ENCODE measurements at regions not wholly inside any gene's neighbourhood (a gene's known extent, or its start where the extent isn't known, plus 50 kb on each side); places are given as distances from the start of the nearest gene placed in this dataset.
A peak's percentile ranks its signal among the peaks of the same experiment; 100 is the strongest.
"Not testable (repeated sequence)": the region's sequence is repeated elsewhere in the genome, so short reads cannot be mapped to it uniquely, and the experiment has no call there.

- H3K9me1 ChIP-seq (replicated peaks; ENCODE audit: control insufficient read depth, extremely low read depth, insufficient read depth, low read length); DNase-seq (ENCODE audit: low read depth, low spot score); CTCF ChIA-PET; H3K27me3 ChIP-seq (ENCODE audit: control insufficient read depth in 2 of 2, insufficient read depth in 2 of 2, low read length in 2 of 2); H2AFZ ChIP-seq (ENCODE audit: low read depth, low read length); H3K9me3 ChIP-seq (replicated peaks; ENCODE audit: control insufficient read depth, insufficient read depth, low read length); dilution Hi-C loops (cut with MboI; ENCODE audit: extremely low pct_ligation_motif_present, low sequenced_read_pairs); H3K4me2 ChIP-seq (ENCODE audit: insufficient read depth, low read length); H3K4me3 ChIP-seq (replicated peaks in 1 of 3; ENCODE audit: insufficient read depth in 1 of 3, low read depth in 1 of 3, low read length in 3 of 3); intact Hi-C loops (cut with micrococcal nuclease); H4K20me1 ChIP-seq (replicated peaks; ENCODE audit: control insufficient read depth, extremely low read depth, insufficient read depth, low read length); H3K4me1 ChIP-seq (ENCODE audit: control insufficient read depth, extremely low read depth, insufficient read depth, low read length); H3K9ac ChIP-seq (replicated peaks; ENCODE audit: extremely low read depth, insufficient read depth, low read length); BruUV-seq (replicated peaks); H3K27ac ChIP-seq (ENCODE audit: insufficient read depth, low read depth, low read length); POLR2A ChIA-PET; H3K79me2 ChIP-seq (ENCODE audit: control insufficient read depth, insufficient read depth, low read length); H3K36me3 ChIP-seq (ENCODE audit: control insufficient read depth in 2 of 2, extremely low read depth in 1 of 2, insufficient read depth in 2 of 2, low read length in 2 of 2): not testable (repeated sequence)
- peak; percentile 47 for FAIRE-seq
These were observed 145.8 kb downstream of the BCL2L11 start for GRCh38 chr2:111266556-111266955.

DNA sequence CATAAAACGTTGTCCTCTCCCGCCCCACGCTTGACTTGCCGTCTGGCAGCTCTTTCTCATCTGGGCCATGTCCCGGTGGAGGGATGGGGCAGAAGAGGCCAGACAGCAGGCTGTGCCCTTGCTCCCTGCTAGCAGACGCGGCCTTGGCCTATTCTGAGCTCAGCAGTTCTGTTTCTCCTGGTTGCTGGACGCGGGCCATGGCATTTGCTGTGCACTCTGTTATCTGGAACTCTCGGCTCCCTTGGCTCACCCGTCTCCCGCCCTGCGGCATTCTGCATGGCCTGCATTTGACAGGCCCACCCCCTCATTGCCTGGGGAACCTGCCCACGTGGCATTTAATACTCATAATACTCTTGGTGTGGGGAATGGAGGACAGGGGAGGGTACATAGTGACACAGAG is 146.3 kb downstream of the BCL2L11 start:
- H3K4me2 ChIP-seq (ENCODE audit: insufficient read depth, low read length); H3K27me3 ChIP-seq (ENCODE audit: control insufficient read depth in 2 of 2, insufficient read depth in 2 of 2, low read length in 2 of 2); H3K36me3 ChIP-seq (ENCODE audit: control insufficient read depth in 2 of 2, extremely low read depth in 1 of 2, insufficient read depth in 2 of 2, low read length in 2 of 2); FAIRE-seq; H3K9me3 ChIP-seq (replicated peaks; ENCODE audit: control insufficient read depth, insufficient read depth, low read length); H3K9ac ChIP-seq (replicated peaks; ENCODE audit: extremely low read depth, insufficient read depth, low read length); H3K9me1 ChIP-seq (replicated peaks; ENCODE audit: control insufficient read depth, extremely low read depth, insufficient read depth, low read length); DNase-seq (ENCODE audit: low read depth, low spot score); H2AFZ ChIP-seq (ENCODE audit: low read depth, low read length); H3K27ac ChIP-seq (ENCODE audit: insufficient read depth, low read depth, low read length); dilution Hi-C loops (cut with MboI; ENCODE audit: extremely low pct_ligation_motif_present, low sequenced_read_pairs); H4K20me1 ChIP-seq (replicated peaks; ENCODE audit: control insufficient read depth, extremely low read depth, insufficient read depth, low read length); H3K4me3 ChIP-seq (replicated peaks in 1 of 3; ENCODE audit: insufficient read depth in 1 of 3, low read depth in 1 of 3, low read length in 3 of 3); CTCF ChIA-PET; POLR2A ChIA-PET; BruUV-seq (replicated peaks); intact Hi-C loops (cut with micrococcal nuclease); H3K4me1 ChIP-seq (ENCODE audit: control insufficient read depth, extremely low read depth, insufficient read depth, low read length); H3K79me2 ChIP-seq (ENCODE audit: control insufficient read depth, insufficient read depth, low read length): not testable (repeated sequence)

GRCh38 chr2:111269761-111270323 is 149.1 kb downstream of the BCL2L11 start:
- H3K9me3 ChIP-seq (replicated peaks; ENCODE audit: control insufficient read depth, insufficient read depth, low read length); H3K4me3 ChIP-seq (replicated peaks in 1 of 3; ENCODE audit: insufficient read depth in 1 of 3, low read depth in 1 of 3, low read length in 3 of 3); H3K36me3 ChIP-seq (ENCODE audit: control insufficient read depth in 2 of 2, extremely low read depth in 1 of 2, insufficient read depth in 2 of 2, low read length in 2 of 2); H3K27me3 ChIP-seq (ENCODE audit: control insufficient read depth in 2 of 2, insufficient read depth in 2 of 2, low read length in 2 of 2); H3K27ac ChIP-seq (ENCODE audit: insufficient read depth, low read depth, low read length); H3K9ac ChIP-seq (replicated peaks; ENCODE audit: extremely low read depth, insufficient read depth, low read length); POLR2A ChIA-PET; intact Hi-C loops (cut with micrococcal nuclease); BruUV-seq (replicated peaks); H3K9me1 ChIP-seq (replicated peaks; ENCODE audit: control insufficient read depth, extremely low read depth, insufficient read depth, low read length); H3K4me2 ChIP-seq (ENCODE audit: insufficient read depth, low read length); dilution Hi-C loops (cut with MboI; ENCODE audit: extremely low pct_ligation_motif_present, low sequenced_read_pairs); H3K79me2 ChIP-seq (ENCODE audit: control insufficient read depth, insufficient read depth, low read length); H3K4me1 ChIP-seq (ENCODE audit: control insufficient read depth, extremely low read depth, insufficient read depth, low read length); DNase-seq (ENCODE audit: low read depth, low spot score); CTCF ChIA-PET; FAIRE-seq; H2AFZ ChIP-seq (ENCODE audit: low read depth, low read length); H4K20me1 ChIP-seq (replicated peaks; ENCODE audit: control insufficient read depth, extremely low read depth, insufficient read depth, low read length): not testable (repeated sequence)

DNA sequence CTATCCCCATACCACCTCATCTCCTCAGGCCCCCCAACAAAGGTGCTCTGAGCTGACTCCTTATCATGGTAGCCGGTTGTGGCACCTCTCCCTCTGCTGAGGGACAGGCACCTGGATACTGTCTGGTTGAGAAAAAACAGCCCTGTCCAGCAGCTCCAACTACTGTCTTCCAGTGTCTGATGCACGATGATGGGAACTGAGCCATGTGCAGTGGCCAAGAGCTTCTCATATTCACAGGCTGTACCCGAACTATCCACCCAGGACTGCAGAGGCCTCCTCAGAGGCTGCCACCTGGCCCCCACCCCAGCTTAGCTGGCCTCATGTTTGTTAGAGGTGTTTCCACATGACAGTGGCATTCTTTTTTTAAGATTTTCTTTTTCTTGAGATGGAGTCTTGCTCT is 149.9 kb downstream of the BCL2L11 start:
- H3K27me3 ChIP-seq (ENCODE audit: control insufficient read depth in 2 of 2, insufficient read depth in 2 of 2, low read length in 2 of 2); H3K79me2 ChIP-seq (ENCODE audit: control insufficient read depth, insufficient read depth, low read length); H3K4me1 ChIP-seq (ENCODE audit: control insufficient read depth, extremely low read depth, insufficient read depth, low read length); H4K20me1 ChIP-seq (replicated peaks; ENCODE audit: control insufficient read depth, extremely low read depth, insufficient read depth, low read length); H3K27ac ChIP-seq (ENCODE audit: insufficient read depth, low read depth, low read length); H3K9me1 ChIP-seq (replicated peaks; ENCODE audit: control insufficient read depth, extremely low read depth, insufficient read depth, low read length); H3K4me3 ChIP-seq (replicated peaks in 1 of 3; ENCODE audit: insufficient read depth in 1 of 3, low read depth in 1 of 3, low read length in 3 of 3); H3K36me3 ChIP-seq (ENCODE audit: control insufficient read depth in 2 of 2, extremely low read depth in 1 of 2, insufficient read depth in 2 of 2, low read length in 2 of 2); H3K9me3 ChIP-seq (replicated peaks; ENCODE audit: control insufficient read depth, insufficient read depth, low read length); H3K9ac ChIP-seq (replicated peaks; ENCODE audit: extremely low read depth, insufficient read depth, low read length); H3K4me2 ChIP-seq (ENCODE audit: insufficient read depth, low read length); CTCF ChIA-PET; dilution Hi-C loops (cut with MboI; ENCODE audit: extremely low pct_ligation_motif_present, low sequenced_read_pairs); FAIRE-seq; H2AFZ ChIP-seq (ENCODE audit: low read depth, low read length); DNase-seq (ENCODE audit: low read depth, low spot score); BruUV-seq (replicated peaks); intact Hi-C loops (cut with micrococcal nuclease); POLR2A ChIA-PET: not testable (repeated sequence)
